HG03520 (cell line): ENCODE measurements at regions not wholly inside any gene's neighbourhood (a gene's known extent, or its start where the extent isn't known, plus 50 kb on each side); places are given as distances from the start of the nearest gene placed in this dataset.
"Not testable (repeated sequence)": the region's sequence is repeated elsewhere in the genome, so short reads cannot be mapped to it uniquely, and the experiment has no call there.

ENCODE experiments used
- ATAC-seq: cut with Tn5 transposase; IDR thresholded peaks from one replicate; pipeline ENCODE4 v1.9.1; 2021; ENCODE audit warnings: mild to moderate bottlenecking, moderate library complexity; ENCODE audit not compliant: unreplicated experiment

DNA sequence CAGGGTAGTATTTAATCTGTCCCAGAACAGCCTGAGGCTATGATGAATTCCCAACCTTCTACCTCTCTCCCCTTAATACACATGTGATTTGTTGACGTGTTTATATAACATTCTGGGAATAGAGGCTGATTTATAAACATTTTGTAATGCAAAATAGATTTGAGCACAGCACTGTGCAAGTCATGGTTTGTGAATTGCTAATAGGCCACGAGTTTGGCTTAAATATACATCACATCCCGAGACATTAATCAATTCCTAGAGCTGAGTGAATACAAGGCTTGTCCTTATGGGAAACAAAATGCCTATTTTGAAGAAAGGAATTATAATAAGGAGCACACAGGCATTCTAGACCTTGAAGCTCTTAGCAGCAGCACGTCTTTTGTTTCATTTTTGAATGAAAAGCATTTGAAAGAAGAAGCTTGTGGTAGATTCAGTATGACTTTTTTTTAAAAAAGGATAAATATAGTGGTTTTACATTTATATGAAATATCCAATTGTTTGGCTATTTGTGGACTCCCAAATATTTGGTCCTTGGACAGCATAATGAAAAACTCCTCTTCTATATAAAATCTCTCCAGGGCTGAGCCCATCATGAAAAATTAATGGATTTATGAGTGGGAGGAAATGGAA, 116.4 kb downstream of the SLC17A6 start:
- no peak for ATAC-seq

DNA sequence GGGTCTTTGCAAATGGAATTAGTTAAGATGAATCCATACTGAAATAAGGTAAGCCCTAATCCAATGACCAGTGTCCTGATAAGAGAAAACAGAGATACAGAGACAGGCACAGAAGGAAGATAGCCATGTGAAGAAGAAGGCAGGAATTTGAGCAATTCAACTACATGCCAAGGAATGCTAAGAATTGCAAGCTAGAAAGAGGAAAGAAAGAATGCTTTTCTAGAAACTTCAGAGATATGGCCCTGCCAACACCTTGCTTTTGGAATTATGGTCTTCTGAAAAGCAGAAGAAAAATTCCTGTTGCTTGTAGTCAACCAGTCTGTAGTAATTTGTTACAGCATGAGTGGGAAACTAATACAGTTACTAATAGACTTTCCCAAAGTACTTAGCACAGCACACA, 111.3 kb downstream of the SLC17A6 start:
- ATAC-seq, result no peak

DNA sequence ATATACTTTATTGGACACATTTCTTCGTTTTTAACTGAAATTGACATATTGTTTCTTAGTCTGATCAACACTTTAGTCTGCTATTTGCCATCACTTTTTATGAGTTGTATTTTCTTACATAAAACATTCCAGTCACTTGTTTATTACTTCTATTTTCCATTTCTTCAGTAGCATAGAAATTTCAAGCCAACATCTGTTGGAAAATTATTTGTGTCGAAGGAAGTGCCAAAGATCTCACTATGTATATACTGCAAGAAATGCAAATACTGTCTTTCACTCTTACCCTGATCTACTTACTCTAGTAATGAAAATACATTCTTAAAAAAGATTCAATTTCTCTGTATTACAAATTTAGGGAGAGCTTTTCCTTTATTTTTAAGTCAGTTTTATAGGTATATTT, 105.9 kb downstream of the SLC17A6 start:
- ATAC-seq, result no peak

DNA sequence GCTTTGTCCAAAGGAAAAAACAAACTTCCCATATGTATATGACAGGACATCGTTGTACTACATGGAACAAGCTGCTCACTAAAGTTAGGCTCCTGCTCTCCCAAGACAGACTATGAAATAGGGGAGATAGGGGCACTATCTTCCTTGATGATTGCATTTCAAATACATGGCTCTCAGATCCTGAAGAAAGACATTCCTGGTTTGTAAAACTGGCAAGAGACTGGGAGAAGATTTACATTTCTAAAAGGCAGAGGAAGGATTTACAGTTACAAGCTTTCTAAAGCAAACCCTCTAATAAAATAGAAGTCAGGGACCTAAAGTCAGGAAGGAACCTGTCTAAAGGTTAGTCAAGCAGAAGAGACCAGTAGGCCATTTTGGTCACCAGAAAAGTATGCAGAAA, 103.7 kb downstream of the SLC17A6 start:
- no peak for ATAC-seq

DNA sequence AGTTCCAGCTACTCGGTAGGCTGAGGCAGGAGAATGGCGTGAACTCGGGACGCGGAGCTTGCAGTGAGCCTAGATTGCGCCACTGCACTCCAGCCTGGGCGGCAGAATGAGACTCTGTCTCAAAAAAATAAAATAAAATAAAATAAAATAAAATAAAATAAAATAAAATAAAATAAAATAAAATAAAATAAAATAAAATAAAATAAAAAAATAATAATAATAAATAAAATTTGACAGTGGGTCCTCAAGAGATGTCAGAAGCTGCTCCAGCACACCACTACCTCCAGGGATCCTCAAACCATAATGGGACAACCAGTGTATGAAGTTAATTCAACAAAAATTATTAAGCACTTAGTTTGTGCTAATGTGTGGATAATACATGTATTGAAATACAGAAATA, 97.4 kb downstream of the SLC17A6 start:
- not testable (repeated sequence) for ATAC-seq

DNA sequence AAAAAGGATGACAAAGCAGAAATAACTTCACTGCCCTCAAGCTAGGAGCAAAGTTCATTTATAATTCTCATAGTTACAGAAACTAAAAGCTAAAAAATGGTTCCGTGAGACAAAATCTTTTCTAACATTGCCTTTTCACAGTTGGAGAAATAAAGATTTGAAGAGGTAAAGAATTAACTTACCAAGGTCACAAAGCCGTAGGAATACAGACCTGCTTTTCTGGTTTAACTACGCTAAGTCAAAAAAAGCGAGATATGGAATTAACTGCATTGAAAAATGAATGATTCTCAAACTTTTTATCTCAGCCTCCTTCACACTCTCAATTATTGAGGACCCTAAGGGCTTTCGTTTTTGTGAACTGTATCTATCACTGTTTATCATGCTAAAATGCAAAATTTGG, 95.3 kb downstream of the SLC17A6 start:
- no peak for ATAC-seq

DNA sequence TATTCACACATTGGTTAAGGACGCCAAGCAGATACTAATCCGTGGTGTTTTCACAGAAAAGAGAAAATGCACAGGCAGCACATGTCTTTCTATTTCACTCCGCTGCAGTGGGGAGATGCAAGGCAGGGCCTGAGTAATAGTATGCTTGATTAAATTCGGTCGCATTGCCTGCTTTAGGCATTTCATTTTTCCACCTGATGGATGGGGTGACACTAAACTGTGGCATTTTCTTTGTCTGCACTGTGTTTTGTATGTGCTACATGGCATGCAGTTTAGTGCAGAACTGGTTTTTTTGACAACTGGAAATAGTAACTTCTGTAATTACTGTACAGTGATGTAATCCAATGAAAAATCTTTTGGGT, 94.9 kb downstream of the SLC17A6 start:
- ATAC-seq, result no peak

- no peak for ATAC-seq
Measured at GRCh38 chr11:22432291-22433093, 94.3 kb downstream of the SLC17A6 start.

DNA sequence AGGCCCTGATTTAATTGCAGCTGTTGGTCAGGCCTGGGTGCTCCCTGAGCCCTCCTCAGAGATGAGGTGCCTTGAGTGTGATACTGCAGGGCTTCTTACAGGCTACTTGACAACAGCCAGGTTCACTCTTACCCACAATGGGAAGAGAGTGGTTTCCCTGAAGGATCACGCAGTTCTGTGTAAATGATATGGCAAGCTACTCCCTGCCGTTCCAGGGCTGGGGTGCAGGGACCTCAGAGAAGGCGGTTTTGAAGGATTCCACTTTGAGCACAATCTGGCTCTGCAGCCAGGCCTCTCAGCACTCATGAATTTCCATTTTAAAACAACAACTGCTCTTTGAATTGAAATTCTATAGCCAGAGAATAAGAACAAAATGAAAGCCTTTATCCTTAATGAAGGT, 92.9 kb downstream of the SLC17A6 start:
- no peak for ATAC-seq

- no peak for ATAC-seq
Measured at GRCh38 chr11:22430639-22431038, 92.5 kb downstream of the SLC17A6 start.

GRCh38 chr11:22430141-22430541, 92.0 kb downstream of the SLC17A6 start:
- ATAC-seq, result no peak
